Nephron (organoid): ENCODE measurements at regions not wholly inside any gene's neighbourhood (a gene's known extent, or its start where the extent isn't known, plus 50 kb on each side); places are given as distances from the start of the nearest gene placed in this dataset.
"Not testable (repeated sequence)": the region's sequence is repeated elsewhere in the genome, so short reads cannot be mapped to it uniquely, and the experiment has no call there.

Experiments used
- H3K27ac Mint-ChIP-seq, 3 experiments: 2 replicates each; pipeline ENCODE4 v1.8.0; 2020; ENCODE audit warnings: mixed read lengths in 3 of 3, mild to moderate bottlenecking in 2 of 3, moderate library complexity in 1 of 3
- H3K27me3 Mint-ChIP-seq: 2 replicates; pipeline ENCODE4 v1.8.0; 2021; ENCODE audit warnings: low read depth, mild to moderate bottlenecking, moderate library complexity, mixed read lengths
- H3K36me3 Mint-ChIP-seq: 2 replicates; pipeline ENCODE4 v1.8.0; 2020; ENCODE audit warnings: low read depth, mixed read lengths
- H3K4me1 Mint-ChIP-seq: 2 replicates; pipeline ENCODE4 v1.8.0; 2020; ENCODE audit warnings: mixed read lengths
- H3K4me3 Mint-ChIP-seq, 3 experiments: 2 replicates each; pipeline ENCODE4 v1.8.0; 2020; ENCODE audit warnings: mild to moderate bottlenecking in 3 of 3, mixed read lengths in 3 of 3, moderate library complexity in 2 of 3
- H3K9me3 Mint-ChIP-seq: 2 replicates; pipeline ENCODE4 v1.8.0; 2020; ENCODE audit warnings: mixed read lengths
- CTCF ChIP-seq, 3 experiments: fragments of 200-600 bp; sonication (generic); IDR thresholded peaks; one replicate each; pipeline ENCODE4 v1.5.0; 2021; ENCODE audit warnings: antibody characterized with exemption in 3 of 3; ENCODE audit not compliant: unreplicated experiment in 3 of 3

GRCh38 chr2:12918138-12918834 is 201.6 kb downstream of the TRIB2 start:
- H3K36me3 Mint-ChIP-seq: no peaks in the 10 kb centered on the region

GRCh38 chr2:12918835-12919445 is 202.2 kb downstream of the TRIB2 start:
- no peak overlapping the region for H3K4me3 Mint-ChIP-seq

More at GRCh38 chr2:12918138-12918834, 201.6 kb downstream of the TRIB2 start:
- Mint-ChIP-seq H3K9me3 (no peaks in the 10 kb centered on the region), H3K27ac (peak overlapping the region in 2 of 3 experiments; percentile 82 to 86), H3K4me1 (peaks cover 24% of the 10 kb centered on the region), H3K27me3 (no peaks in the 10 kb centered on the region), H3K4me3 (no peak overlapping the region)
- no peak for TF ChIP-seq CTCF (IDR thresholded peaks at IDR 0.05; ENCODE audit: unreplicated experiment in 3 of 3)

GRCh38 chr2:12921321-12921720 is 204.6 kb downstream of the TRIB2 start:
- no peak for TF ChIP-seq CTCF (IDR thresholded peaks at IDR 0.05; ENCODE audit: unreplicated experiment in 3 of 3)
- Mint-ChIP-seq H3K4me3 (no peak overlapping the region), H3K36me3 (no peaks in the 10 kb centered on the region), H3K27me3 (no peaks in the 10 kb centered on the region), H3K9me3 (peaks cover 2% of the 10 kb centered on the region), H3K4me1 (peaks cover 24% of the 10 kb centered on the region), H3K27ac (peak overlapping the region; percentile 10 to 20 (median 19))

More at GRCh38 chr2:12918835-12919445, 202.2 kb downstream of the TRIB2 start:
- TF ChIP-seq CTCF (IDR thresholded peaks at IDR 0.05; ENCODE audit: unreplicated experiment in 3 of 3): no peak
- Mint-ChIP-seq H3K27ac (peak overlapping the region in 2 of 3 experiments; percentile 82 to 86), H3K36me3 (no peaks in the 10 kb centered on the region), H3K9me3 (no peaks in the 10 kb centered on the region), H3K27me3 (no peaks in the 10 kb centered on the region), H3K4me1 (peaks cover 24% of the 10 kb centered on the region)

GRCh38 chr2:12923907-12924610 is 207.3 kb downstream of the TRIB2 start:
- Mint-ChIP-seq H3K9me3 (peaks cover 2% of the 10 kb centered on the region), H3K27ac (no peak overlapping the region), H3K4me3 (no peak overlapping the region), H3K4me1 (peaks cover 26% of the 10 kb centered on the region), H3K36me3 (no peaks in the 10 kb centered on the region), H3K27me3 (no peaks in the 10 kb centered on the region)
- no peak for TF ChIP-seq CTCF (IDR thresholded peaks at IDR 0.05; ENCODE audit: unreplicated experiment in 3 of 3)

GRCh38 chr2:12926641-12927040 is 209.9 kb downstream of the TRIB2 start:
- H3K36me3 Mint-ChIP-seq, H3K4me3 Mint-ChIP-seq, H3K27me3 Mint-ChIP-seq, H3K9me3 Mint-ChIP-seq, H3K27ac Mint-ChIP-seq: not testable (repeated sequence)
- H3K4me1 Mint-ChIP-seq: peaks cover 35% of the 10 kb centered on the region

GRCh38 chr2:12928197-12928774 is 211.6 kb downstream of the TRIB2 start:
- Mint-ChIP-seq H3K36me3 (no peaks in the 10 kb centered on the region), H3K27me3 (no peaks in the 10 kb centered on the region), H3K9me3 (peaks cover 2% of the 10 kb centered on the region), H3K27ac (peak overlapping the region in 2 of 3 experiments; percentile 50), H3K4me3 (no peak overlapping the region), H3K4me1 (peaks cover 35% of the 10 kb centered on the region)
- no peak for TF ChIP-seq CTCF (IDR thresholded peaks at IDR 0.05; ENCODE audit: unreplicated experiment in 3 of 3)
